GM23338 (cell line): ENCODE measurements at regions not wholly inside any gene's neighbourhood (a gene's known extent, or its start where the extent isn't known, plus 50 kb on each side); places are given as distances from the start of the nearest gene placed in this dataset.

Experiments
- ATAC-seq: fragments of 200-7000 bp; cut with Tn5 transposase; 3 replicates; pipeline ENCODE4 v1.9.1; 2020
- DNase-seq: peaks from one replicate; pipeline ENCODE4 v3.0.0-alpha.2; 2015; ENCODE audit warnings: low spot score
- H2AFZ ChIP-seq: fragments of 200-600 bp; sonication (generic); 2 replicates; pipeline ENCODE4 v1.8.0; 2016; ENCODE audit warnings: antibody characterized with exemption, mild to moderate bottlenecking, moderate library complexity
- H3F3A ChIP-seq: fragments of 200-600 bp; sonication (generic); replicated peaks from 2 replicates; pipeline ENCODE4 v1.8.0; 2017; ENCODE audit warnings: antibody characterized with exemption, mixed run types, low read depth
- H3K27ac ChIP-seq: fragments of 200-600 bp; sonication (generic); 2 replicates; pipeline ENCODE4 v1.6.1; 2016; ENCODE audit warnings: low read depth
- H3K27me3 ChIP-seq: fragments of 200-600 bp; sonication (generic); 2 replicates; pipeline ENCODE4 v1.8.0; 2016; ENCODE audit warnings: mild to moderate bottlenecking, mixed run types, moderate library complexity; ENCODE audit not compliant: insufficient read depth
- H3K36me3 ChIP-seq: fragments of 200-600 bp; sonication (generic); 2 replicates; pipeline ENCODE4 v1.8.0; 2016; ENCODE audit warnings: mild to moderate bottlenecking; ENCODE audit not compliant: insufficient read depth
- H3K4me1 ChIP-seq: fragments of 200-600 bp; sonication (generic); 2 replicates; pipeline ENCODE4 v1.8.0; 2016; ENCODE audit warnings: mild to moderate bottlenecking, moderate library complexity; ENCODE audit not compliant: insufficient read depth
- H3K4me2 ChIP-seq: fragments of 200-600 bp; sonication (generic); 2 replicates; pipeline ENCODE4 v1.7.1; 2017; ENCODE audit warnings: mixed run types
- H3K4me3 ChIP-seq: fragments of 200-600 bp; sonication (generic); 2 replicates; pipeline ENCODE4 v1.6.1; 2016; ENCODE audit warnings: mixed run types
- H3K79me2 ChIP-seq: fragments of 200-600 bp; sonication (generic); replicated peaks from 2 replicates; pipeline ENCODE4 v1.8.0; 2017; ENCODE audit warnings: mild to moderate bottlenecking; ENCODE audit not compliant: insufficient read depth
- H3K9me2 ChIP-seq: fragments of 200-600 bp; sonication (generic); 2 replicates; pipeline ENCODE4 v1.8.0; 2017; ENCODE audit not compliant: insufficient read depth
- H4K20me1 ChIP-seq: fragments of 200-600 bp; sonication (generic); replicated peaks from 2 replicates; pipeline ENCODE4 v1.8.0; 2017; ENCODE audit warnings: mild to moderate bottlenecking; ENCODE audit not compliant: insufficient read depth
- H3K27ac Mint-ChIP-seq: 2 replicates; pipeline ENCODE4 v1.8.0; 2020; ENCODE audit warnings: inconsistent platforms, mild to moderate bottlenecking, moderate library complexity, mixed read lengths
- H3K27me3 Mint-ChIP-seq: 3 replicates; pipeline ENCODE4 v1.8.0; 2022; ENCODE audit warnings: low read depth, mild to moderate bottlenecking, moderate library complexity, mixed read lengths, inconsistent platforms; ENCODE audit not compliant: insufficient read depth, poor library complexity
- H3K36me3 Mint-ChIP-seq: 3 replicates; pipeline ENCODE4 v1.8.0; 2021; ENCODE audit warnings: low read depth, mild to moderate bottlenecking, inconsistent platforms, moderate library complexity, mixed read lengths
- H3K4me1 Mint-ChIP-seq: 3 replicates; pipeline ENCODE4 v1.8.0; 2020; ENCODE audit warnings: mild to moderate bottlenecking, inconsistent platforms, mixed read lengths
- H3K4me3 Mint-ChIP-seq: 3 replicates; pipeline ENCODE4 v1.8.0; 2021; ENCODE audit warnings: moderate library complexity, mild to moderate bottlenecking, inconsistent platforms, mixed read lengths
- H3K9me3 Mint-ChIP-seq: 3 replicates; pipeline ENCODE4 v1.8.0; 2020; ENCODE audit warnings: moderate library complexity, mild to moderate bottlenecking, inconsistent platforms, mixed read lengths
- CREB1 ChIP-seq: fragments of 250-450 bp; sonication (Bioruptor Pico); IDR thresholded peaks from 2 replicates; pipeline ENCODE4 v1.5.0; 2020; ENCODE audit warnings: low read depth, mild to moderate bottlenecking, moderate library complexity
- EZH2 ChIP-seq: fragments of 200-600 bp; sonication (generic); IDR thresholded peaks from one replicate; pipeline ENCODE4 v1.8.0; 2017; ENCODE audit warnings: antibody characterized with exemption, mild to moderate bottlenecking, low read depth; ENCODE audit not compliant: unreplicated experiment
- EZH2phosphoT487 ChIP-seq: fragments of 200-600 bp; sonication (generic); IDR thresholded peaks from one replicate; pipeline ENCODE4 v1.8.1; 2018; ENCODE audit warnings: antibody characterized with exemption; ENCODE audit not compliant: unreplicated experiment
- JUNB ChIP-seq: IDR thresholded peaks from one replicate; pipeline ENCODE4 v1.6.1; 2016; ENCODE audit warnings: antibody characterized with exemption; ENCODE audit not compliant: unreplicated experiment
- NANOG ChIP-seq: IDR thresholded peaks from 2 replicates; pipeline ENCODE4 v1.6.1; 2016; ENCODE audit warnings: antibody characterized with exemption, borderline replicate concordance
- POLR2AphosphoS5 ChIP-seq: IDR thresholded peaks from 2 replicates; pipeline ENCODE4 v1.6.1; 2016; ENCODE audit warnings: antibody characterized with exemption, low read depth
- REST ChIP-seq: IDR thresholded peaks from one replicate; pipeline ENCODE4 v1.6.1; 2018; ENCODE audit warnings: antibody characterized with exemption; ENCODE audit not compliant: unreplicated experiment
- STAT1 ChIP-seq: IDR thresholded peaks from one replicate; pipeline ENCODE4 v1.6.1; 2016; ENCODE audit warnings: antibody characterized with exemption; ENCODE audit not compliant: unreplicated experiment
- ZNF114 ChIP-seq: fragments of 250-450 bp; sonication (Bioruptor Pico); IDR thresholded peaks from 2 replicates; pipeline ENCODE4 v1.5.0; 2020; ENCODE audit warnings: mild to moderate bottlenecking, moderate library complexity
- ZNF331 ChIP-seq: fragments of 250-450 bp; sonication (Bioruptor Pico); IDR thresholded peaks from 2 replicates; pipeline ENCODE4 v1.5.0; 2020; ENCODE audit warnings: low read depth, mild to moderate bottlenecking, moderate library complexity
- TF ChIP-seq, protein P1 (sequence below): IDR thresholded peaks from 2 replicates; pipeline ENCODE4 v1.6.1; 2016; ENCODE audit warnings: antibody characterized with exemption
- TF ChIP-seq, protein P2 (sequence below), 2 experiments: fragments of 200-600 bp in 1 of 2; sonication (generic) in 1 of 2; conservative IDR thresholded peaks; 2 replicates each; pipeline versions ENCODE4 v1.5.1 to v1.6.1; 2016 to 2017; ENCODE audit warnings: antibody characterized with exemption in 2 of 2, low read depth in 2 of 2, mild to moderate bottlenecking in 2 of 2, moderate library complexity in 1 of 2
- TF ChIP-seq, protein P3 (sequence below): fragments of 250-450 bp; sonication (Bioruptor Pico); IDR thresholded peaks from 2 replicates; pipeline ENCODE4 v1.5.0; 2020; ENCODE audit warnings: mild to moderate bottlenecking, moderate library complexity

DNA sequence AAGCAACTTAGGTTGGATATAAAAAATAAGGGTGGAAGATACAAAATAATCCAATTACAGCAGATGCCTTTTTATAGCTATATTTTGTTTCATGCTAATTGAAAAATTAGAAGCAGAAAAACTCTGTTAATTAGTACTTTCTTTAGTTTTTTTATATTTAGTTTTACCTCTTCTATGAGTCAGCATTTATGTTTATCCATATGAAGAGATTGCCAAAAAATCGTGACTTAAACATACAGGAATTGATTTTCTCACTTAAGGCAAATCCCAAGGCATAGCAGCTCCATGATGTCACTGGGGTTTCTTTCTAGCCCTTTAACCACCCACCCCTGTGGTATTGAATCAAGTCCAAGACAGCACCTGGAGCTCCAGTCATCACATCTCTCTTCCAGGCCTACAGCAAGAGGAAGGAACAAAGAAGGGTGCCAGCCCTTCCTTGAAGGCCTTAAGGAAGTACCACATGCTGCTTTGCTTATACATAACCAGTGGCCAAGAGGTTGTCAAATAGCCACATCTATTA lies 365.8 kb upstream of the TENM3 start:
- Histone ChIP-seq H3K4me1 (0 out of 2 replicates have a peak, but pooled peaks cover 7% of the 10 kb centered on the region), H3K4me3 (no peak overlapping the region), H4K20me1 (no peaks in the 10 kb centered on the region), H3K79me2 (no peaks in the 10 kb centered on the region), H3F3A (no peaks in the 10 kb centered on the region), H3K27me3 (no peaks in the 10 kb centered on the region), H2AFZ (no peak overlapping the region), H3K9me2 (peaks cover 7% of the 10 kb centered on the region), H3K36me3 (no peaks in the 10 kb centered on the region), H3K4me2 (no peak overlapping the region), H3K27ac (no peak overlapping the region)
- TF ChIP-seq REST (no peak), JUNB (no peak), EZH2phosphoT487 (no peak), POLR2AphosphoS5 (no peak), CREB1 (no peak), NANOG (no peak), ZNF331 (CRISPR knock-in tag) (no peak), EZH2 (no peak), STAT1 (no peak), ZNF114 (CRISPR knock-in tag) (no peak)
- TF ChIP-seq, protein P1, sequence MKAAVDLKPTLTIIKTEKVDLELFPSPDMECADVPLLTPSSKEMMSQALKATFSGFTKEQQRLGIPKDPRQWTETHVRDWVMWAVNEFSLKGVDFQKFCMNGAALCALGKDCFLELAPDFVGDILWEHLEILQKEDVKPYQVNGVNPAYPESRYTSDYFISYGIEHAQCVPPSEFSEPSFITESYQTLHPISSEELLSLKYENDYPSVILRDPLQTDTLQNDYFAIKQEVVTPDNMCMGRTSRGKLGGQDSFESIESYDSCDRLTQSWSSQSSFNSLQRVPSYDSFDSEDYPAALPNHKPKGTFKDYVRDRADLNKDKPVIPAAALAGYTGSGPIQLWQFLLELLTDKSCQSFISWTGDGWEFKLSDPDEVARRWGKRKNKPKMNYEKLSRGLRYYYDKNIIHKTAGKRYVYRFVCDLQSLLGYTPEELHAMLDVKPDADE, result no peak
- TF ChIP-seq, protein P2, sequence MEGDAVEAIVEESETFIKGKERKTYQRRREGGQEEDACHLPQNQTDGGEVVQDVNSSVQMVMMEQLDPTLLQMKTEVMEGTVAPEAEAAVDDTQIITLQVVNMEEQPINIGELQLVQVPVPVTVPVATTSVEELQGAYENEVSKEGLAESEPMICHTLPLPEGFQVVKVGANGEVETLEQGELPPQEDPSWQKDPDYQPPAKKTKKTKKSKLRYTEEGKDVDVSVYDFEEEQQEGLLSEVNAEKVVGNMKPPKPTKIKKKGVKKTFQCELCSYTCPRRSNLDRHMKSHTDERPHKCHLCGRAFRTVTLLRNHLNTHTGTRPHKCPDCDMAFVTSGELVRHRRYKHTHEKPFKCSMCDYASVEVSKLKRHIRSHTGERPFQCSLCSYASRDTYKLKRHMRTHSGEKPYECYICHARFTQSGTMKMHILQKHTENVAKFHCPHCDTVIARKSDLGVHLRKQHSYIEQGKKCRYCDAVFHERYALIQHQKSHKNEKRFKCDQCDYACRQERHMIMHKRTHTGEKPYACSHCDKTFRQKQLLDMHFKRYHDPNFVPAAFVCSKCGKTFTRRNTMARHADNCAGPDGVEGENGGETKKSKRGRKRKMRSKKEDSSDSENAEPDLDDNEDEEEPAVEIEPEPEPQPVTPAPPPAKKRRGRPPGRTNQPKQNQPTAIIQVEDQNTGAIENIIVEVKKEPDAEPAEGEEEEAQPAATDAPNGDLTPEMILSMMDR (conservative IDR thresholded peaks at IDR 0.05; ENCODE audit: low read depth in 2 of 2), result no peak
- TF ChIP-seq, protein P3, sequence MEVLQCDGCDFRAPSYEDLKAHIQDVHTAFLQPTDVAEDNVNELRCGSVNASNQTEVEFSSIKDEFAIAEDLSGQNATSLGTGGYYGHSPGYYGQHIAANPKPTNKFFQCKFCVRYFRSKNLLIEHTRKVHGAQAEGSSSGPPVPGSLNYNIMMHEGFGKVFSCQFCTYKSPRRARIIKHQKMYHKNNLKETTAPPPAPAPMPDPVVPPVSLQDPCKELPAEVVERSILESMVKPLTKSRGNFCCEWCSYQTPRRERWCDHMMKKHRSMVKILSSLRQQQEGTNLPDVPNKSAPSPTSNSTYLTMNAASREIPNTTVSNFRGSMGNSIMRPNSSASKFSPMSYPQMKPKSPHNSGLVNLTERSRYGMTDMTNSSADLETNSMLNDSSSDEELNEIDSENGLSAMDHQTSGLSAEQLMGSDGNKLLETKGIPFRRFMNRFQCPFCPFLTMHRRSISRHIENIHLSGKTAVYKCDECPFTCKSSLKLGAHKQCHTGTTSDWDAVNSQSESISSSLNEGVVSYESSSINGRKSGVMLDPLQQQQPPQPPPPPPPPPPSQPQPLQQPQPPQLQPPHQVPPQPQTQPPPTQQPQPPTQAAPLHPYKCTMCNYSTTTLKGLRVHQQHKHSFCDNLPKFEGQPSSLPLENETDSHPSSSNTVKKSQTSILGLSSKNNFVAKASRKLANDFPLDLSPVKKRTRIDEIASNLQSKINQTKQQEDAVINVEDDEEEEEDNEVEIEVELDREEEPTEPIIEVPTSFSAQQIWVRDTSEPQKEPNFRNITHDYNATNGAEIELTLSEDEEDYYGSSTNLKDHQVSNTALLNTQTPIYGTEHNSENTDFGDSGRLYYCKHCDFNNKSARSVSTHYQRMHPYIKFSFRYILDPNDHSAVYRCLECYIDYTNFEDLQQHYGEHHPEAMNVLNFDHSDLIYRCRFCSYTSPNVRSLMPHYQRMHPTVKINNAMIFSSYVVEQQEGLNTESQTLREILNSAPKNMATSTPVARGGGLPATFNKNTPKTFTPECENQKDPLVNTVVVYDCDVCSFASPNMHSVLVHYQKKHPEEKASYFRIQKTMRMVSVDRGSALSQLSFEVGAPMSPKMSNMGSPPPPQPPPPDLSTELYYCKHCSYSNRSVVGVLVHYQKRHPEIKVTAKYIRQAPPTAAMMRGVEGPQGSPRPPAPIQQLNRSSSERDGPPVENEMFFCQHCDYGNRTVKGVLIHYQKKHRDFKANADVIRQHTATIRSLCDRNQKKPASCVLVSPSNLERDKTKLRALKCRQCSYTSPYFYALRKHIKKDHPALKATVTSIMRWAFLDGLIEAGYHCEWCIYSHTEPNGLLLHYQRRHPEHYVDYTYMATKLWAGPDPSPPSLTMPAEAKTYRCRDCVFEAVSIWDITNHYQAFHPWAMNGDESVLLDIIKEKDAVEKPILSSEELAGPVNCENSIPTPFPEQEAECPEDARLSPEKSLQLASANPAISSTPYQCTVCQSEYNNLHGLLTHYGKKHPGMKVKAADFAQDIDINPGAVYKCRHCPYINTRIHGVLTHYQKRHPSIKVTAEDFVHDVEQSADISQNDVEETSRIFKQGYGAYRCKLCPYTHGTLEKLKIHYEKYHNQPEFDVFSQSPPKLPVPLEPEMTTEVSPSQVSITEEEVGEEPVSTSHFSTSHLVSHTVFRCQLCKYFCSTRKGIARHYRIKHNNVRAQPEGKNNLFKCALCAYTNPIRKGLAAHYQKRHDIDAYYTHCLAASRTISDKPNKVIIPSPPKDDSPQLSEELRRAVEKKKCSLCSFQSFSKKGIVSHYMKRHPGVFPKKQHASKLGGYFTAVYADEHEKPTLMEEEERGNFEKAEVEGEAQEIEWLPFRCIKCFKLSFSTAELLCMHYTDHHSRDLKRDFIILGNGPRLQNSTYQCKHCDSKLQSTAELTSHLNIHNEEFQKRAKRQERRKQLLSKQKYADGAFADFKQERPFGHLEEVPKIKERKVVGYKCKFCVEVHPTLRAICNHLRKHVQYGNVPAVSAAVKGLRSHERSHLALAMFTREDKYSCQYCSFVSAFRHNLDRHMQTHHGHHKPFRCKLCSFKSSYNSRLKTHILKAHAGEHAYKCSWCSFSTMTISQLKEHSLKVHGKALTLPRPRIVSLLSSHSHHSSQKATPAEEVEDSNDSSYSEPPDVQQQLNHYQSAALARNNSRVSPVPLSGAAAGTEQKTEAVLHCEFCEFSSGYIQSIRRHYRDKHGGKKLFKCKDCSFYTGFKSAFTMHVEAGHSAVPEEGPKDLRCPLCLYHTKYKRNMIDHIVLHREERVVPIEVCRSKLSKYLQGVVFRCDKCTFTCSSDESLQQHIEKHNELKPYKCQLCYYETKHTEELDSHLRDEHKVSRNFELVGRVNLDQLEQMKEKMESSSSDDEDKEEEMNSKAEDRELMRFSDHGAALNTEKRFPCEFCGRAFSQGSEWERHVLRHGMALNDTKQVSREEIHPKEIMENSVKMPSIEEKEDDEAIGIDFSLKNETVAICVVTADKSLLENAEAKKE (CRISPR knock-in tag), result no peak
- H3K9me3 Mint-ChIP-seq, result no peaks in the 10 kb centered on the region
- no peak overlapping the region for H3K27ac Mint-ChIP-seq
- no peak overlapping the region for H3K4me3 Mint-ChIP-seq
- no peaks in the 10 kb centered on the region for H3K27me3 Mint-ChIP-seq
- no peak for ATAC-seq
- DNase-seq, result no peak
- H3K4me1 Mint-ChIP-seq, result peaks cover 10% of the 10 kb centered on the region; the same call in 2 of the 3 replicates
- no peaks in the 10 kb centered on the region for H3K36me3 Mint-ChIP-seq
